ENCODE measurements at regions not wholly inside any gene's neighbourhood (a gene's known extent, or its start where the extent isn't known, plus 50 kb on each side); places are given as distances from the start of the nearest gene placed in this dataset.
"Not testable (repeated sequence)": the region's sequence is repeated elsewhere in the genome, so short reads cannot be mapped to it uniquely, and the experiment has no call there.

DNA sequence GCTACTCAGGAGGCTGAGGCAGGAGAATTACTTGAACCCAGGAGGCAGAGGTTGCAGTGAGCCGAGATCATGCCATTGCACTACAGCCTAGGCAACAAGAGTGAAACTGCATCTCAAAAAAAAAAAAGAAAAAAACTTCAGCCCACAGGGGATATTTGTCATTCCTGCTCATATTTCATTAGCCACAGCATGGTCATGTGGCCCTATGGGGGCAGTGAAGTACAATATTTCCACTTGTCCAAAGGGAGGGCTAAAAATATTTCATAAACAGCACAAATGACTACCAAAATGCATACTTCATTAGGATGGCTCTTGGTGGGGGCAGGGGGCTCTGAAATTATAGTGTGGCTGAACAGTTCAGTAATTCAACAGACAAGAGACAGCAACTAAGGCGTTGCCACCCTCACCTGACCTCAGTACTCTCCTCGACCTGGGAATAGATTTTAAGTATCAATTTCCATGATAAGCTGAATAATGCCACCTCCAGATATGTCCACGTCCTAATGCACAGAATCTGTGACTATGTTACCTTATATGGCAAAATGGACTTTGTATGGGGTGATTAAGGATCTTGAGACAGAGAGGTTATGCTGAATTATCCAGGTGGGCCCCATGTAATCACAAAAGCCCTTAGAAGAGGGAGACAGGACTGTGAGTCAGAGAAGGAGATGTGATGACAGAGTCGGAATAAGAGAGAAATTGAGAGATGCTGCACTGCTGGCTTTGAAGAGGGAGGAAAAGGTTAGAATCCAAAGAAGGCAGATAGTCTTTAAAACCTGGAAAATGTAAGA lies 158.2 kb upstream of the CRIM1 start:
- no peak for DNase-seq (ENCODE audit: low read depth)
- TF ChIP-seq, protein P1, sequence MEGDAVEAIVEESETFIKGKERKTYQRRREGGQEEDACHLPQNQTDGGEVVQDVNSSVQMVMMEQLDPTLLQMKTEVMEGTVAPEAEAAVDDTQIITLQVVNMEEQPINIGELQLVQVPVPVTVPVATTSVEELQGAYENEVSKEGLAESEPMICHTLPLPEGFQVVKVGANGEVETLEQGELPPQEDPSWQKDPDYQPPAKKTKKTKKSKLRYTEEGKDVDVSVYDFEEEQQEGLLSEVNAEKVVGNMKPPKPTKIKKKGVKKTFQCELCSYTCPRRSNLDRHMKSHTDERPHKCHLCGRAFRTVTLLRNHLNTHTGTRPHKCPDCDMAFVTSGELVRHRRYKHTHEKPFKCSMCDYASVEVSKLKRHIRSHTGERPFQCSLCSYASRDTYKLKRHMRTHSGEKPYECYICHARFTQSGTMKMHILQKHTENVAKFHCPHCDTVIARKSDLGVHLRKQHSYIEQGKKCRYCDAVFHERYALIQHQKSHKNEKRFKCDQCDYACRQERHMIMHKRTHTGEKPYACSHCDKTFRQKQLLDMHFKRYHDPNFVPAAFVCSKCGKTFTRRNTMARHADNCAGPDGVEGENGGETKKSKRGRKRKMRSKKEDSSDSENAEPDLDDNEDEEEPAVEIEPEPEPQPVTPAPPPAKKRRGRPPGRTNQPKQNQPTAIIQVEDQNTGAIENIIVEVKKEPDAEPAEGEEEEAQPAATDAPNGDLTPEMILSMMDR (conservative IDR thresholded peaks at IDR 0.05; ENCODE audit: low read length): no peak
- no peak overlapping the region for H3K4me3 ChIP-seq (ENCODE audit: low read length)

DNA sequence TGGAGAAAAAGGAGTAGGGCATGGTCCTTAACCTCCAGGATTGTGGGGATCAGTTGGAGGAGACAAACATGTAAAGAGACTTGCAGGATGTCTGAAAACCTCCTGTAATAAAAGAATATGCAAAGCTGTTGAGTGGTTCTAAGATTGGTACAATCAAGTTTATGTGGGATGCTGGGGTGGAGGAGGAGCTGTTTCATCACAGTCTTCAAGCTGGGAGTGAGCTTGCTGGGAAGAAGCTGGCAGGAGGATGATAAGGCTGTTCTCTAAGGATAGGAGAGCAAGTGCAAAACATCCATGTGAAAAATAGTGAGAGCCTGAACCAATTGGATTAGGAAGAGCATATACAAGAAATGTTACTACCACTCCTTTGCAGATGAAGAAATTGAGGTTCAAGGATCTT lies 161.9 kb upstream of the CRIM1 start:
- TF ChIP-seq, protein P1 (conservative IDR thresholded peaks at IDR 0.05; ENCODE audit: low read length): no peak
- no peak for DNase-seq (ENCODE audit: low read depth)
- no peak overlapping the region for H3K4me3 ChIP-seq (ENCODE audit: low read length)

DNA sequence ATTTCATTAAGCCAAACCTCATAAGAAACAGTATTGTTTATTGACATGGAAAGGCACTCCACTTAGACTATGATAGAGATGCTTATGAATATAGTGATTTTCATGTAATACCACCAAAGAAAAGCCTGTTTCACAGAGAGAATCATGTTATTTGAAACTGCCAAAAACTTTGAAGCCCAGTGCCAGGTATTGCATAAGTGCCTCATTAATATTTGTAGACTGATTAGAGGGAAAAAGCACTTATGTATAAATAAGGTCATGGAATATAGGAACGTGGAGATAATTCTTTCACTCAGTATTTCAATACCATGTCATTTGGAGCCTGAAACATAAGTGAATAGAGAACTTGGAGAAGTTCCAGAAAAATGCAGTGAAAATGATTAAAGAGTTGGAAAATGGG lies 162.6 kb upstream of the CRIM1 start:
- no peak for DNase-seq (ENCODE audit: low read depth)
- H3K4me3 ChIP-seq (ENCODE audit: low read length): no peak overlapping the region
- TF ChIP-seq, protein P1 (conservative IDR thresholded peaks at IDR 0.05; ENCODE audit: low read length): no peak

DNA sequence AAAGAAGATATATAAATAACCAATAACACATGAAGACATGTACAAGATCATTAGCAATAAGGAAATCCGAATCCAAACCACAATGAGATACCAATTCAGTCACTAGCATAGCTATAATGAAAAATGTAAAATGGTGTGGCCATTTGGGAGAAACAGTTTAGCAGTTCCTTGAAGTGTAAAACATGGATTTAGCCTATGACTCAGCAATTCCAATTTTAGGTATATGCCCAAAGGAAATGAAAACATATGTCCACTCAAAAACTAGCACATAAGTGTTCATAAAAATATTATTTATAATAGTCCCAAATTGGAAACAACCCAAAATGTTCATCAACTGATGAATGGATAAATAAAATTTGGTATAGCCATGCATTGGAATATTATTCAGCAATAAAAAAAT lies 165.5 kb upstream of the CRIM1 start:
- no peak for DNase-seq (ENCODE audit: low read depth)
- no peak overlapping the region for H3K4me3 ChIP-seq (ENCODE audit: low read length)
- TF ChIP-seq, protein P1 (conservative IDR thresholded peaks at IDR 0.05; ENCODE audit: low read length): no peak

DNA sequence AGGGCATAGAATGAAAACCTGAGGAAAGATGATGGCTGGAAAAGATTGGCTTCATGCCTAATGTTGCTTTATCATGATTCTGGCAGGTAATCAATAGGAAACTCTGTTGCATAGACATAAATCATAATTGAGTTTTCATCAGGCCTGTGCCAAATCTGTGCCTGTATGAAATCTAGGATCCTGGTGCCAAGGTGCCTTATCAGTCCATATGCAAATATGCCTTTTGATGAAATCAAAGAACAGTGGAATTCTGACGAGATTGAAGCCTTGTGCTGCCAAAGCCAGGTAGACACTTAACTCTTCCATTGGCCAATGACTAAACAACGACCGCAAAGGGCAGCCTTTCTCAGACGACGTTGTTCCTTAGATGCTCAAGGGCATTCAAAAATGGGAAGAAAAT lies 170.0 kb upstream of the CRIM1 start:
- no peak overlapping the region for H3K4me3 ChIP-seq (ENCODE audit: low read length)
- TF ChIP-seq, protein P1 (conservative IDR thresholded peaks at IDR 0.05; ENCODE audit: low read length): no peak
- no peak for DNase-seq (ENCODE audit: low read depth)

DNA sequence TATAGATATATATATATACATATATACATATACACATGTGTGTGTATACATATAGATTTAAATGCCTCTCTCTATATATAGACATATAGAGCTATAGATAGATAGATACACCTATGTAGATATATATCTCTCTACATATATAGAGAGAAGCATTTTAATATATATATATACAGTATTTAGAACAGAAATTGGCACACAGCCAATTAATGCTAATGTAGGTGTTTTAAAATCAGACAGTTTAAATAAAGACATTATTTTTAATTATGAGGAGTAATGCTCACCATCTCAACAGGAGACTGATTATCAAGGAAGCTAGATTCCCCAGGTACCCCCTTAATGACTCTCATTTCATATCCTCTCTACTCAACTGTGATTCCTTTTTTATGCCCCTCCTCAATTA lies 170.7 kb upstream of the CRIM1 start:
- TF ChIP-seq, protein P1 (conservative IDR thresholded peaks at IDR 0.05; ENCODE audit: low read length): no peak
- DNase-seq (ENCODE audit: low read depth): no peak
- no peak overlapping the region for H3K4me3 ChIP-seq (ENCODE audit: low read length)

DNA sequence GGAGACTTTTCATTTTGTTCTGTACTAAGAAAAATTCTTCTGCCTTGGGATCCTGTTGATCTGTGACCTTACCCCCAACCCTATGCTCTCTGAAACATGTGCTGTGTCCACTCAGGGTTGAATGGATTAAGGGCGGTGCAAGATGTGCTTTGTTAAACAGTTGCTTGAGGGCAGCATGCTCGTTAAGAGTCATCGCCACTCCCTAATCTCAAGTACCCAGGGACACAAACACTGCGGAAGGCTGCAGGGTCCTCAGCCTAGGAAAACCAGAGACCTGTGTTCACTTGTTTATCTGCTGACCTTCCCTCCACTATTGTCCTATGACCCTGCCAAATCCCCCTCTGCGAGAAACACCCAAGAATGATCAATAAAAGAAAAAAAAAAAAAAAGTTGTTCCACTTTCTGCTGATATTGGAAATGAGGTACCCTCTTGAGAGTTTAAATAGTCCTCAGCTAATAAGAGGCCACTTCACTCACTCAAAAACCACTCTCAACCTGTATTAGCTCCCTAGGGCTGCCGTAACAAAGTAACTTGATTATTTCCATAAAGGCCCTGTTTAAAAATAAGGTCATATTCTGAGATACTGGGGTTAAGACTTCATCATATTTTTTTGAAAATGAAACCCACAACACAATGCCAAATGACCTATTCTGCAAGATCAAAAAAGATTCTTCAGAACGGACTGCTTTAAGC lies 174.6 kb upstream of the CRIM1 start:
- not testable (repeated sequence) for DNase-seq (ENCODE audit: low read depth); H3K4me3 ChIP-seq (ENCODE audit: low read length)

DNA sequence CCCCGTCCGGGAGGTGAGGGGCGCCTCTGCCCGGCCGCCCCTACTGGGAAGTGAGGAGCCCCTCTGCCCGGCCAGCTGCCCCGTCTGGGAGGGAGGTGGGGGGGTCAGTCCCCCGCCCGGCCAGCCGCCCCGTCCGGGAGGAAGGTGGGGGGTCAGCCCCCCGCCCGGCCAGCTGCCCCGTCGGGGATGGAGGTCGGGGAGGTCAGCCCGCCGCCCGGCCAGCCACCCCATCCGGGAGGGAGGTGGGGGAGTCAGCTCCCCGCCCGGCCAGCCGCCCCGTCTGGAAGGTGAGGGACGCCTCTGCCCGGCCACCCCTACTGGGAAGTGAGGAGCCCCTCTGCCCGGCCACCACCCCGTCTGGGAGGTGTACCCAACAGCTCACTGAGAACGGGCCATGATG lies 175.3 kb upstream of the CRIM1 start:
- DNase-seq (ENCODE audit: low read depth); H3K4me3 ChIP-seq (ENCODE audit: low read length): not testable (repeated sequence)

DNA sequence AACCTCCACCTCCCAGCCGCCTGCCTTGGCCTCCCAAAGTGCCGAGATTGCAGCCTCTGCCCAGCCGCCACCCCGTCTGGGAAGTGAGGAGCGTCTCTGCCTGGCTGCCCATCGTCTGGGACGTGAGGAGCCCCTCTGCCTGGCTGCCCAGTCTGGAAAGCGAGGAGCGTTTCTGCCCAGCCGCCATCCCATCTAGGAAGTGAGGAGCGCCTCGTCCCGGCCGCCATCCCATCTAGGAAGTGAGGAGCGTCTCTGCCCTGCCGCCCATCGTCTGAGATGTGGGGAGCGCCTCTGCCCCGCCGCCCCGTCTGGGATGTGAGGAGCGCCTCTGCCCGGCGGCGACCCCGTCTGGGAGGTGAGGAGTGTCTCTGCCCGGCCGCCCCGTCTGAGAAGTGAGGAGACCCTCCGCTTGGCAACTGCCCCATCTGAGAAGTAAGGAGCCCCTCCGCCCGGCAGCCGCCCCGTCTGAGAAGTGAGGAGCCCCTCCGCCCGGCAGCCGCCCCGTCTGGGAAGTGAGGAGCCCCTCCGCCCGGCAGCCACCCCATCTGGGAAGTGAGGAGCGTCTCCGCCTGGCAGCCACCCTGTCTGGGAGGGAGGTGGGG lies 175.8 kb upstream of the CRIM1 start:
- not testable (repeated sequence) for H3K4me3 ChIP-seq (ENCODE audit: low read length); DNase-seq (ENCODE audit: low read depth)

Measured in AG10803 (cell line).